ENCODE measurements at regions not wholly inside any gene's neighbourhood (a gene's known extent, or its start where the extent isn't known, plus 50 kb on each side); places are given as distances from the start of the nearest gene placed in this dataset.

DNA sequence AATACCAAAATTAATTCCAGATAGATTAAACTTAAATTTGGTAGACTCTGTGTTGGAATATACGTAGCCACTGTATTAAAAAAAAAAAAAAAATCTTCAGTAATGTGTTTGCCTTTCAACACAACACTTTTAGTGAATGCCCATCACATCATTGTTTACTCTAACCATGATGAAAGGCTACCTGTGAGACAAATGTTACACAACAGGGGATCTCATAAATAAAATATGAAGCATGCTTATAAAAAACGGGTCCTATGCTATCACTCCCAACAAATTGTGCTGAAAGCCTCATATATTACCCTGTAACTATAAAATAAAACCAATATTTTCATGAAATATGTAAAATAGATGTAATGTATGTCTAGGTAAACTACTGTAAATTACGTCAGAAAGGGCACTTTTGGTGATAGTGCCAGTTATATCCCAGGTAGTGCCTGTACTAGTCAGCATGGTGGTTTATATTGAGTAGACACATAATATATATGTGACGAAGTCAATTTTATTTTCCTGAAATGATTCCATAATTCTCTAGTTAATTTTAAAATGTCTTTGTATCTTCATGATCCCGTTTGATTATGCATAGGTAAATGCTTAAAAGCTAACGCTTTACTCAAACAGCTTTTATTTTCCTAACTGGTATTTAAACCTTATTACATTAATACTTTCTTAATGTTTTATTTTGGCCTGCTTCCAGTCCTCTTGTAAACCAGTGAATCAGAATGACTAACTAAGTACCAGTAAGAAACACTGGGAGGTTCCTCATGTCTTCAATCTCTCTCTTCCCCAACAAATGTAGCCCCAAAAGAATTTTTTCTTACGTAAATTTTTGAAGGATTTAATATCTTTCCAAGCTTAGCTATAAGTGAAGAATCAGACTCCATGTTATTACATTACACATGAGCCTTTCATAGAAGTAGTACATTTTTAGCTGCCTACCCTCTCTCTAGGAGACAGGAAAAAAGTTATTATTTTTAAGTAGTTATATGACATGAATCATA, 420.3 kb downstream of the GABRG2 start:
- Histone ChIP-seq H4K20me1 (ENCODE audit: control insufficient read depth, insufficient read depth, insufficient read length) (no peaks in the 10 kb centered on the region), H3K4me2 (ENCODE audit: insufficient read depth, insufficient read length, low read length) (no peak overlapping the region), H3K27ac (ENCODE audit: insufficient read length, low read depth, low read length) (no peak overlapping the region), H3K14ac (ENCODE audit: insufficient read depth, low read length) (no peak overlapping the region), H4K8ac (replicated peaks; ENCODE audit: insufficient read length, low read depth, low read length) (no peak overlapping the region), H2BK5ac (ENCODE audit: insufficient read length, low read length) (no peak overlapping the region), H3K56ac (ENCODE audit: insufficient read length, low read depth, low read length) (no peak overlapping the region), H3K23ac (ENCODE audit: insufficient read length, low read depth, low read length) (no peak overlapping the region), H2BK120ac (ENCODE audit: low read depth, low read length, poor library complexity, severe bottlenecking) (no peak overlapping the region), H3K4me1 (ENCODE audit: insufficient read depth, low read length) (no peaks in the 10 kb centered on the region), H2AK5ac (ENCODE audit: insufficient read length, low read length) (no peak overlapping the region), H4K5ac (ENCODE audit: insufficient read length, low read depth, low read length) (no peak overlapping the region), H3K27me3 (ENCODE audit: insufficient read depth, low read length) (no peaks in the 10 kb centered on the region), H3K79me2 (ENCODE audit: insufficient read depth, low read length) (no peaks in the 10 kb centered on the region), H3T11ph (ENCODE audit: low read length) (no peak overlapping the region), H3K4ac (ENCODE audit: low read depth, low read length) (no peak overlapping the region), H2AFZ (ENCODE audit: low read length) (no peak overlapping the region), H3K9ac (ENCODE audit: extremely low read depth, insufficient read length, low read length) (no peak overlapping the region), H3K18ac (ENCODE audit: insufficient read length, low read depth, low read length) (no peak overlapping the region), H3K9me3 (ENCODE audit: control insufficient read depth, low read depth, low read length) (no peaks in the 10 kb centered on the region), H3K79me1 (ENCODE audit: insufficient read depth, low read depth, low read length, poor library complexity, severe bottlenecking) (no peaks in the 10 kb centered on the region), H2BK20ac (ENCODE audit: low read depth, low read length, poor library complexity, severe bottlenecking) (no peak overlapping the region), H2BK15ac (ENCODE audit: low read depth, low read length) (no peak overlapping the region), H4K91ac (ENCODE audit: insufficient read length, low read depth, low read length) (no peak overlapping the region), H2BK12ac (ENCODE audit: insufficient read length, low read depth, low read length) (no peak overlapping the region), H3K23me2 (ENCODE audit: insufficient read length, low read depth, low read length, poor library complexity, severe bottlenecking) (no peaks in the 10 kb centered on the region)
- DNase-seq: no peak
- no CpG with 5 or more reads among the region's 7 CpGs for WGBS (ENCODE audit: extremely low coverage, insufficient read length, low lambda C conversion rate)
- H3K9me3 Mint-ChIP-seq: no peaks in the 10 kb centered on the region
- no peaks in the 10 kb centered on the region for H3K27me3 Mint-ChIP-seq (ENCODE audit: low read depth)
- H3K4me1 Mint-ChIP-seq: peaks cover 8 to 11% of the 10 kb centered on the region in 2 experiments; a peak in 3 of 4 replicates
- H3K36me3 Mint-ChIP-seq (ENCODE audit: insufficient read depth in 1 of 3, low read depth in 3 of 3): no peaks in the 10 kb centered on the region; a peak in 1 of 7 replicates
- TF ChIP-seq, protein P1, sequence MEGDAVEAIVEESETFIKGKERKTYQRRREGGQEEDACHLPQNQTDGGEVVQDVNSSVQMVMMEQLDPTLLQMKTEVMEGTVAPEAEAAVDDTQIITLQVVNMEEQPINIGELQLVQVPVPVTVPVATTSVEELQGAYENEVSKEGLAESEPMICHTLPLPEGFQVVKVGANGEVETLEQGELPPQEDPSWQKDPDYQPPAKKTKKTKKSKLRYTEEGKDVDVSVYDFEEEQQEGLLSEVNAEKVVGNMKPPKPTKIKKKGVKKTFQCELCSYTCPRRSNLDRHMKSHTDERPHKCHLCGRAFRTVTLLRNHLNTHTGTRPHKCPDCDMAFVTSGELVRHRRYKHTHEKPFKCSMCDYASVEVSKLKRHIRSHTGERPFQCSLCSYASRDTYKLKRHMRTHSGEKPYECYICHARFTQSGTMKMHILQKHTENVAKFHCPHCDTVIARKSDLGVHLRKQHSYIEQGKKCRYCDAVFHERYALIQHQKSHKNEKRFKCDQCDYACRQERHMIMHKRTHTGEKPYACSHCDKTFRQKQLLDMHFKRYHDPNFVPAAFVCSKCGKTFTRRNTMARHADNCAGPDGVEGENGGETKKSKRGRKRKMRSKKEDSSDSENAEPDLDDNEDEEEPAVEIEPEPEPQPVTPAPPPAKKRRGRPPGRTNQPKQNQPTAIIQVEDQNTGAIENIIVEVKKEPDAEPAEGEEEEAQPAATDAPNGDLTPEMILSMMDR (conservative IDR thresholded peaks at IDR 0.05): no peak
- H3K4me3 Mint-ChIP-seq: no peak overlapping the region
- H3K27ac Mint-ChIP-seq: no peak overlapping the region
